GM19351 (cell line): ENCODE measurements at regions not wholly inside any gene's neighbourhood (a gene's known extent, or its start where the extent isn't known, plus 50 kb on each side); places are given as distances from the start of the nearest gene placed in this dataset.

ENCODE experiments used
- ATAC-seq: cut with Tn5 transposase; IDR thresholded peaks from one replicate; pipeline ENCODE4 v1.9.1; 2021; ENCODE audit warnings: mild to moderate bottlenecking, moderate library complexity; ENCODE audit not compliant: unreplicated experiment

- no peak for ATAC-seq
These were observed 281.1 kb upstream of the GRIP1 start for GRCh38 chr12:66960006-66960405.

GRCh38 chr12:66960704-66961690 is 282.1 kb upstream of the GRIP1 start:
- ATAC-seq, result no peak

GRCh38 chr12:66962290-66962689 is 283.4 kb upstream of the GRIP1 start:
- ATAC-seq, result no peak

GRCh38 chr12:66963901-66964300 is 285.0 kb upstream of the GRIP1 start:
- no peak for ATAC-seq

- ATAC-seq, result no peak
These were observed 285.8 kb upstream of the GRIP1 start for GRCh38 chr12:66964629-66965028.

GRCh38 chr12:66965621-66966020 is 286.7 kb upstream of the GRIP1 start:
- no peak for ATAC-seq

GRCh38 chr12:66971816-66972215 is 292.9 kb upstream of the GRIP1 start:
- no peak for ATAC-seq

GRCh38 chr12:66976526-66976925 is 292.6 kb upstream of the CAND1 start:
- no peak for ATAC-seq

GRCh38 chr12:66978802-66979201 is 290.4 kb upstream of the CAND1 start:
- ATAC-seq, result no peak

- ATAC-seq, result no peak
These were observed 289.9 kb upstream of the CAND1 start for GRCh38 chr12:66979251-66979650.

- ATAC-seq, result no peak
These were observed 285.1 kb upstream of the CAND1 start for GRCh38 chr12:66984077-66984476.

- ATAC-seq, result no peak
These were observed 284.2 kb upstream of the CAND1 start for GRCh38 chr12:66984962-66985361.

- no peak for ATAC-seq
These were observed 270.0 kb upstream of the CAND1 start for GRCh38 chr12:66999141-66999540.

GRCh38 chr12:67001251-67001650 is 267.9 kb upstream of the CAND1 start:
- ATAC-seq, result no peak

GRCh38 chr12:67002720-67003119 is 266.4 kb upstream of the CAND1 start:
- no peak for ATAC-seq

GRCh38 chr12:67006610-67007009 is 262.5 kb upstream of the CAND1 start:
- no peak for ATAC-seq

- ATAC-seq, result no peak
These were observed 254.5 kb upstream of the CAND1 start for GRCh38 chr12:67014642-67015041.

GRCh38 chr12:67018105-67018504 is 251.1 kb upstream of the CAND1 start:
- no peak for ATAC-seq

- no peak for ATAC-seq
These were observed 250.1 kb upstream of the CAND1 start for GRCh38 chr12:67019070-67019469.

- peak; percentile 94 for ATAC-seq
These were observed 243.5 kb upstream of the CAND1 start for GRCh38 chr12:67025543-67026114.

- no peak for ATAC-seq
These were observed 242.5 kb upstream of the CAND1 start for GRCh38 chr12:67026487-67027246.

- ATAC-seq, result no peak
These were observed 240.6 kb upstream of the CAND1 start for GRCh38 chr12:67028529-67028928.
